ENCODE measurements at regions not wholly inside any gene's neighbourhood (a gene's known extent, or its start where the extent isn't known, plus 50 kb on each side); places are given as distances from the start of the nearest gene placed in this dataset.

DNA sequence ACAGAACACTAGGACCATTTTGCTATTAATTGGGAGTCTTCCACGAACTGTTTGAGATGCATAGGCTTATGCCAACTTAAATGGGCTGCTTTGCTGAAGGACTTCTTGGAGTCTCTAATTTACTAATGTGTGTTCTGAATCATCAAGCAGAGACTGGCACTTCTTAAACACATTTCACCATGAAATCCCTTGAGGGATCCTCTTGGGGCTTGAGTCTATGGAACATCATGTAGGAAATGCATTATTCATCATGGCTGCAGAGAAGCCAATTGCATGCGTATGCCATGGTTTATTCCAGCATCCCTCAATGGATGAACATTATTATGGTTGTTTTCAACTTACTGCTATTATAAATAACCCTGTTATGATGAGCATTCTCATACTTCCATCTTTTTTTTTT, 73.4 kb downstream of the FGD2 start:
- no peak overlapping the region for H3K27ac Mint-ChIP-seq
- H3K27me3 ChIP-seq (ENCODE audit: control insufficient read depth in 1 of 2, insufficient read depth in 2 of 2, low read length in 2 of 2): no peaks in the 10 kb centered on the region
- intact Hi-C loops (cut with DNase I, micrococcal nuclease): no loop called here
- no peak overlapping the region for H3K27ac ChIP-seq (ENCODE audit: low read depth in 1 of 2, low read length in 2 of 2)
- no peaks in the 10 kb centered on the region for H3K9me3 Mint-ChIP-seq
- H3K36me3 ChIP-seq (ENCODE audit: insufficient read depth, low read length): no peaks in the 10 kb centered on the region
- no peak overlapping the region for H3K4me3 Mint-ChIP-seq
- H3K27me3 Mint-ChIP-seq: no peaks in the 10 kb centered on the region
- no peaks in the 10 kb centered on the region for H3K36me3 Mint-ChIP-seq (ENCODE audit: low read depth)
- H3K4me3 ChIP-seq (ENCODE audit: low read length): no peak overlapping the region
- DNase-seq (no peak), ATAC-seq (ENCODE audit: poor library complexity) (no peak)
- ChIA-PET POLR2A (no interaction called here), CTCF (no interaction called here)
- no peaks in the 10 kb centered on the region for H3K4me1 Mint-ChIP-seq (ENCODE audit: low read depth)
- no peaks in the 10 kb centered on the region for H3K4me1 ChIP-seq (ENCODE audit: insufficient read depth, low read length)
- TF ChIP-seq, protein P1, sequence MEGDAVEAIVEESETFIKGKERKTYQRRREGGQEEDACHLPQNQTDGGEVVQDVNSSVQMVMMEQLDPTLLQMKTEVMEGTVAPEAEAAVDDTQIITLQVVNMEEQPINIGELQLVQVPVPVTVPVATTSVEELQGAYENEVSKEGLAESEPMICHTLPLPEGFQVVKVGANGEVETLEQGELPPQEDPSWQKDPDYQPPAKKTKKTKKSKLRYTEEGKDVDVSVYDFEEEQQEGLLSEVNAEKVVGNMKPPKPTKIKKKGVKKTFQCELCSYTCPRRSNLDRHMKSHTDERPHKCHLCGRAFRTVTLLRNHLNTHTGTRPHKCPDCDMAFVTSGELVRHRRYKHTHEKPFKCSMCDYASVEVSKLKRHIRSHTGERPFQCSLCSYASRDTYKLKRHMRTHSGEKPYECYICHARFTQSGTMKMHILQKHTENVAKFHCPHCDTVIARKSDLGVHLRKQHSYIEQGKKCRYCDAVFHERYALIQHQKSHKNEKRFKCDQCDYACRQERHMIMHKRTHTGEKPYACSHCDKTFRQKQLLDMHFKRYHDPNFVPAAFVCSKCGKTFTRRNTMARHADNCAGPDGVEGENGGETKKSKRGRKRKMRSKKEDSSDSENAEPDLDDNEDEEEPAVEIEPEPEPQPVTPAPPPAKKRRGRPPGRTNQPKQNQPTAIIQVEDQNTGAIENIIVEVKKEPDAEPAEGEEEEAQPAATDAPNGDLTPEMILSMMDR (IDR thresholded peaks at IDR 0.05): no peak
- no peaks in the 10 kb centered on the region for H3K9me3 ChIP-seq (ENCODE audit: control insufficient read depth in 1 of 2, insufficient read depth in 1 of 2, low read length in 2 of 2)

DNA sequence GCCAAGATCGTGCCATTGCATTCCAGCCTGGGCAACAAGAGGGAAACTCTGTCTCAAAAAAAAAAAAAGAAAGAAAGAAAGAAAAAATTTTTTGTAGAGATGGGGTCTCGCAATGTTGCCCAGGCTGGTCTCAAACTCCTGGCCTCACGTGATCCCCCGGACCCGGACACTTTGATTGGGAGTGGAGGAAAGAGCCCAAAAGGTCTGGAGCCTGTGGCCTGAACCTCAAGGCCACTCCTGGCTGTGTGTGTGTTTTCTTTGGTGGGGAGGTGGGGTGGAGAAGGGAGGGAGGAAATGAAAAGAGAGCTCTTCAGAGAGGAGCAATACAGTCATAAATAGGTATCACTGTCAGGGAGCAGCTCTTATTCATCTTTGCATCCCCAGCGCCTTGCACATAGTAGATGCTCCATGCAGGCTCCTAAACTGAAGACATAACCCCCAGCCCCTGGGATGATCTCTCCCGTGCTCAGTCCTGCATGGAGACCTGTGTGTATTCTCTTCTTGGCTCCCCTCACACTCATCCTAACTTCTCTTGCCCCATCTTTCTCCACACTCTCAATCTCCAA, 75.7 kb downstream of the FGD2 start:
- Histone ChIP-seq H3K27ac (ENCODE audit: low read depth in 1 of 2, low read length in 2 of 2) (no peak overlapping the region), H3K4me1 (ENCODE audit: insufficient read depth, low read length) (no peaks in the 10 kb centered on the region), H3K4me3 (ENCODE audit: low read length) (no peak overlapping the region), H3K27me3 (ENCODE audit: control insufficient read depth in 1 of 2, insufficient read depth in 2 of 2, low read length in 2 of 2) (no peaks in the 10 kb centered on the region), H3K36me3 (ENCODE audit: insufficient read depth, low read length) (no peaks in the 10 kb centered on the region), H3K9me3 (ENCODE audit: control insufficient read depth in 1 of 2, insufficient read depth in 1 of 2, low read length in 2 of 2) (no peaks in the 10 kb centered on the region)
- Mint-ChIP-seq H3K4me1 (ENCODE audit: low read depth) (no peaks in the 10 kb centered on the region), H3K27ac (no peak overlapping the region), H3K36me3 (ENCODE audit: low read depth) (no peaks in the 10 kb centered on the region), H3K27me3 (no peaks in the 10 kb centered on the region), H3K4me3 (no peak overlapping the region), H3K9me3 (no peaks in the 10 kb centered on the region)
- DNase-seq: no peak
- intact Hi-C loops (cut with DNase I, micrococcal nuclease): loop anchor here in 1 of 2 experiments (5.0 kb wide), 1 partner anchor 66 kb away; no protein-coding TSS in a partner anchor
- CTCF ChIA-PET: interaction anchor here (1.8 kb wide), 1 partner anchor 92 kb away, joined by 3 read pairs; no protein-coding TSS in a partner anchor
- TF ChIP-seq, protein P1 (IDR thresholded peaks at IDR 0.05): no peak
- no peak for ATAC-seq (ENCODE audit: poor library complexity)
- POLR2A ChIA-PET: no interaction called here

DNA sequence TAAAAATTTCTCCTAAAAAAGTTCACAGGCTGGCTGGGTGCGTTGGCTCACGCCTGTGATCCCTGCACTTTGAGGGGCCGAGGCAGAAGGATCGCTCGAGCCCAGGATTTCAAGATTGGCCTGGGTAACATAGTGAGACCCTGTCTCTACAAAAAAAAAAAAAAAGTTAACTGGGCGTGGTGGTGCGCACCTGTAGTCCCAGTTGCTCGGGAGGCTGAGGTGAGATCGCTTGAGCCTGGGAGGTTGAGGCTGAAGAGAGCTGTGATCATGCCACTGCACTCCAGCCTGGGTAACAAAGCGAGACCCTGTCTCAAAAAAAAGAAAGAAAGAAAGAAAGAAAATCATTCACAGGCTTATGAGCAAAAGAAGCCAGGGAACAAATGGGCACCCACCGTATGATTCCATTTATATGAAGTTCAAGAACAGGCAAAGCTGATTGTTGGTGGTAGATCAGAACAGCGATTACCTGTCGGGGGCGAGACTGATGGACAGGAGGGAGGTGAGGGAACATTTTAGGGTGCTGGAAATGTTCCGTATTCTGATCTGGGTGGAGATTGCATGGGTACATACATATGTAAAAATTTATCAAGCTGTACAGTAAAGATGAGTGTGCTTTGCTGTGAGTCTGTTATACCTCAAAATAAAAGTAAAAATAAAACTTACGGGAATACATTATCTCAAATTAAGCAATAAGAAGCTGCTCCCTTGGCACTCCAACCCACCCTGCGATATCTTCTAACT, 77.1 kb downstream of the FGD2 start:
- Histone ChIP-seq H3K36me3 (ENCODE audit: insufficient read depth, low read length) (no peaks in the 10 kb centered on the region), H3K9me3 (ENCODE audit: control insufficient read depth in 1 of 2, insufficient read depth in 1 of 2, low read length in 2 of 2) (no peaks in the 10 kb centered on the region), H3K27ac (ENCODE audit: low read depth in 1 of 2, low read length in 2 of 2) (no peak overlapping the region), H3K4me3 (ENCODE audit: low read length) (no peak overlapping the region), H3K4me1 (ENCODE audit: insufficient read depth, low read length) (no peaks in the 10 kb centered on the region), H3K27me3 (ENCODE audit: control insufficient read depth in 1 of 2, insufficient read depth in 2 of 2, low read length in 2 of 2) (no peaks in the 10 kb centered on the region)
- ChIA-PET POLR2A (no interaction called here), CTCF (no interaction called here)
- H3K27ac Mint-ChIP-seq: no peak overlapping the region
- no peaks in the 10 kb centered on the region for H3K9me3 Mint-ChIP-seq
- no peak for ATAC-seq (ENCODE audit: poor library complexity)
- H3K4me3 Mint-ChIP-seq: no peak overlapping the region
- H3K27me3 Mint-ChIP-seq: no peaks in the 10 kb centered on the region
- H3K36me3 Mint-ChIP-seq (ENCODE audit: low read depth): no peaks in the 10 kb centered on the region
- H3K4me1 Mint-ChIP-seq (ENCODE audit: low read depth): no peaks in the 10 kb centered on the region
- DNase-seq: no peak
- intact Hi-C loops (cut with DNase I, micrococcal nuclease): loop anchor here in 1 of 2 experiments (5.0 kb wide), 1 partner anchor 65 kb away; no protein-coding TSS in a partner anchor
- TF ChIP-seq, protein P1 (IDR thresholded peaks at IDR 0.05): no peak

Data from CD4-positive, alpha-beta T cell (primary cell).